ENCODE measurements at regions not wholly inside any gene's neighbourhood (a gene's known extent, or its start where the extent isn't known, plus 50 kb on each side); places are given as distances from the start of the nearest gene placed in this dataset.

DNA sequence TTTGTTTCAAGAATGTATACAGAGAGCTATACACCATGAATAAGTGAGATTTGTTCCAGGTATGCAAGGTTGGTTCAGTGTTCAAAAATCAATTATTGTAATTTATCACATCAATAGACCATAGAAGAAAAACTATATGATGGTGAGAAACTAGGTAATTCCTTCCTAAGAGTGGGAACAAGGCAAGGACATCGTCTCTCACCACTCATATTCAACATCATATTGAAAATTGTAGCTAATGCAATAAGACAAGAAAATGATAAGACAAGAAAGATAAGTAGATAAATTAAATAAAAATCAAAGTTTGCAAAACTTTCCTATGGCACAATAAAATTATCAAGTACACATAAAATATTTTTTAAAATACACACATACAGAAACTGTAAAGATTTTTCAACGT is 385.3 kb upstream of the COBL start:
- Histone ChIP-seq H3K27me3 (ENCODE audit: low read depth) (no peaks in the 10 kb centered on the region), H3K4me3 (no peak overlapping the region), H3K4me1 (no peaks in the 10 kb centered on the region), H3K27ac (replicated peaks) (no peak overlapping the region), H3K36me3 (no peaks in the 10 kb centered on the region), H3K9me3 (replicated peaks) (peaks cover 28% of the 10 kb centered on the region)
- no peak for DNase-seq
- TF ChIP-seq, protein P1, sequence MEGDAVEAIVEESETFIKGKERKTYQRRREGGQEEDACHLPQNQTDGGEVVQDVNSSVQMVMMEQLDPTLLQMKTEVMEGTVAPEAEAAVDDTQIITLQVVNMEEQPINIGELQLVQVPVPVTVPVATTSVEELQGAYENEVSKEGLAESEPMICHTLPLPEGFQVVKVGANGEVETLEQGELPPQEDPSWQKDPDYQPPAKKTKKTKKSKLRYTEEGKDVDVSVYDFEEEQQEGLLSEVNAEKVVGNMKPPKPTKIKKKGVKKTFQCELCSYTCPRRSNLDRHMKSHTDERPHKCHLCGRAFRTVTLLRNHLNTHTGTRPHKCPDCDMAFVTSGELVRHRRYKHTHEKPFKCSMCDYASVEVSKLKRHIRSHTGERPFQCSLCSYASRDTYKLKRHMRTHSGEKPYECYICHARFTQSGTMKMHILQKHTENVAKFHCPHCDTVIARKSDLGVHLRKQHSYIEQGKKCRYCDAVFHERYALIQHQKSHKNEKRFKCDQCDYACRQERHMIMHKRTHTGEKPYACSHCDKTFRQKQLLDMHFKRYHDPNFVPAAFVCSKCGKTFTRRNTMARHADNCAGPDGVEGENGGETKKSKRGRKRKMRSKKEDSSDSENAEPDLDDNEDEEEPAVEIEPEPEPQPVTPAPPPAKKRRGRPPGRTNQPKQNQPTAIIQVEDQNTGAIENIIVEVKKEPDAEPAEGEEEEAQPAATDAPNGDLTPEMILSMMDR (IDR thresholded peaks at IDR 0.05; ENCODE audit: borderline replicate concordance): no peak
- intact Hi-C loops (cut with micrococcal nuclease): no loop called here

- H3K9me3 ChIP-seq (replicated peaks): peaks cover 28% of the 10 kb centered on the region
These were observed 384.1 kb upstream of the COBL start for GRCh38 chr7:51700593-51701215.

DNA sequence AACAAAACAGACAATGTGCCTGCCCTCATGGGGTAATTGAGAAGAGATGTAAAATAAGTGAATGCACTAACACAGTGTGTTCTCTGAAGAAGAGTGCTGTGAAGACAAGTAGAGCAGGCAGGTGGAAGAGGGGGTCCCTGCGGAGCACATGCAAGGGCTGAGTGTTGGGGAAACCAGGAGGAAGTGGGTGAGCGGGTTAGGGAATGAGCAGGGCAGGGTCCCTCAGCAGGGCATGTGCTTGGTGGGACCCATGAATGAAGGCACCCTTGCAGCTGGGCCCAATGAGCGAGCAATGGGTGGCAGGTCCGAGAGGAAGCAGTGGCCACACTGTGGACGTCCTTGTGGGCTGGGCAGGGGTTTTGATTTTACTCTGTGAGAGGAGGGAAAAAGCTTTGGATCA is 376.6 kb upstream of the COBL start:
- no peak for DNase-seq
- Histone ChIP-seq H3K27me3 (ENCODE audit: low read depth) (no peaks in the 10 kb centered on the region), H3K4me1 (no peaks in the 10 kb centered on the region), H3K4me3 (no peak overlapping the region), H3K9me3 (replicated peaks) (peaks cover 6% of the 10 kb centered on the region), H3K36me3 (no peaks in the 10 kb centered on the region), H3K27ac (replicated peaks) (no peak overlapping the region)
- intact Hi-C loops (cut with micrococcal nuclease): no loop called here
- TF ChIP-seq, protein P1 (IDR thresholded peaks at IDR 0.05; ENCODE audit: borderline replicate concordance): no peak

More at GRCh38 chr7:51700593-51701215, 384.1 kb upstream of the COBL start:
- no peaks in the 10 kb centered on the region for H3K4me1 ChIP-seq
- no peaks in the 10 kb centered on the region for H3K27me3 ChIP-seq (ENCODE audit: low read depth)
- no peaks in the 10 kb centered on the region for H3K36me3 ChIP-seq
- intact Hi-C loops (cut with micrococcal nuclease): no loop called here
- TF ChIP-seq, protein P1 (IDR thresholded peaks at IDR 0.05; ENCODE audit: borderline replicate concordance): no peak
- no peak overlapping the region for H3K4me3 ChIP-seq
- DNase-seq: no peak
- no peak overlapping the region for H3K27ac ChIP-seq (replicated peaks)

GRCh38 chr7:51689547-51689946 is 372.9 kb upstream of the COBL start:
- H3K36me3 ChIP-seq: no peaks in the 10 kb centered on the region
- H3K4me1 ChIP-seq: no peaks in the 10 kb centered on the region
- no peak overlapping the region for H3K4me3 ChIP-seq
- peaks cover 13% of the 10 kb centered on the region for H3K9me3 ChIP-seq (replicated peaks)
- no peaks in the 10 kb centered on the region for H3K27me3 ChIP-seq (ENCODE audit: low read depth)
- intact Hi-C loops (cut with micrococcal nuclease): no loop called here
- no peak overlapping the region for H3K27ac ChIP-seq (replicated peaks)
- TF ChIP-seq, protein P1 (IDR thresholded peaks at IDR 0.05; ENCODE audit: borderline replicate concordance): no peak
- no peak for DNase-seq

DNA sequence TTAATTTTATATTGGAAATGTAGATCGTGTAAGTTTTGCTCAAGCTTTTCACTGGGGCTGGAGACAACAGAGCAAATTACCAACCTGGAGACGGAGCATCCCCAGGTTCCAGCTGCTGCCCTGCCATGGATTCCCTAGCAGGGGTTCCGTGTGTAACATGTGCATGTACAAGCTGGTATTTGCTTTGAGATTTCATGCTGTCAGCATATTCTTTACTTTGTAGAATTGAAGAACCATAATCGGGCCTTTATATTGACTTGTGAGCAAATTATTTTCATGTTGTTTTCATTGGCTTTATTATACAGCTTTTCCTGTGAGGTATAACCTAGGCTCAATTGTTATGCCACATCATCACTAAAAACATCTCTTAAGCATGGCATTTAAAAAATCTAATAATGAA is 369.2 kb upstream of the COBL start:
- Histone ChIP-seq H3K4me1 (no peaks in the 10 kb centered on the region), H3K4me3 (no peak overlapping the region), H3K27me3 (ENCODE audit: low read depth) (no peaks in the 10 kb centered on the region), H3K27ac (replicated peaks) (no peak overlapping the region), H3K9me3 (replicated peaks) (peaks cover 21% of the 10 kb centered on the region), H3K36me3 (no peaks in the 10 kb centered on the region)
- TF ChIP-seq, protein P1 (IDR thresholded peaks at IDR 0.05; ENCODE audit: borderline replicate concordance): no peak
- intact Hi-C loops (cut with micrococcal nuclease): no loop called here
- no peak for DNase-seq
